Breast epithelium (tissue), 4 donors: ENCODE measurements at regions not wholly inside any gene's neighbourhood (a gene's known extent, or its start where the extent isn't known, plus 50 kb on each side); places are given as distances from the start of the nearest gene placed in this dataset.

Experiments used
- DNase-seq, 2 donors: peaks; one replicate each; pipeline ENCODE4 v3.0.0-alpha.2; 2019; ENCODE audit warnings: low spot score in 2 of 2
- H3K27ac ChIP-seq, 2 donors: fragments of 200-600 bp; sonication (generic) in 1 of 2; one replicate each; pipeline ENCODE4 v1.5.1; 2016 to 2019; ENCODE audit warnings: mild to moderate bottlenecking in 1 of 2
- H3K27me3 ChIP-seq, 2 donors: fragments of 200-600 bp; sonication (generic) in 1 of 2; one replicate each; pipeline versions ENCODE4 v1.5.1 to v1.6.0; 2017 to 2019; ENCODE audit warnings: control low read depth in 1 of 2, mild to moderate bottlenecking in 1 of 2
- H3K36me3 ChIP-seq: fragments of 200-600 bp; one replicate; pipeline ENCODE4 v1.5.1; 2019
- H3K4me1 ChIP-seq, 2 donors: fragments of 200-600 bp; sonication (generic); one replicate each; pipeline ENCODE4 v1.5.1; 2016 to 2019; ENCODE audit warnings: control low read depth in 1 of 2
- H3K4me3 ChIP-seq, 3 donors: fragments of 200-600 bp; sonication (generic); 1 replicate in 2 of 3; 2 replicates in 1 of 3; pipeline ENCODE4 v1.5.1; 2016 to 2019; ENCODE audit warnings: mild to moderate bottlenecking in 3 of 3, moderate library complexity in 2 of 3
- H3K9me3 ChIP-seq, 2 donors: fragments of 200-600 bp; sonication (generic) in 1 of 2; one replicate each; pipeline ENCODE4 v1.5.1; 2016 to 2019; ENCODE audit warnings: control low read depth in 1 of 2
- CTCF ChIP-seq, 3 donors: fragments of 450-650 bp; IDR thresholded peaks; one replicate each; pipeline ENCODE4 v1.5.1; 2016 to 2017; ENCODE audit warnings: antibody characterized with exemption in 3 of 3, mild to moderate bottlenecking in 3 of 3, moderate library complexity in 3 of 3
- POLR2A ChIP-seq: fragments of 450-650 bp; IDR thresholded peaks from one replicate; pipeline ENCODE4 v1.6.1; 2016; ENCODE audit warnings: antibody characterized with exemption, mild to moderate bottlenecking, moderate library complexity
- POLR2AphosphoS5 ChIP-seq, 3 donors: sonication (generic); formaldehyde crosslinking; IDR thresholded peaks; one replicate each; pipeline ENCODE4 v1.6.1; 2017; ENCODE audit warnings: antibody characterized with exemption in 3 of 3
- intact Hi-C: fragments of 100-400 bp; cut with DNase I; formaldehyde crosslinking; loops from one replicate; pipeline ENCODE4 v1.15.1; 2023; ENCODE audit warnings: low total_unique reads

GRCh38 chr13:86684402-86684801 lies 885.2 kb upstream of the SLITRK6 start:
- no peak overlapping the region for H3K4me3 ChIP-seq
- H3K27ac ChIP-seq: no peak overlapping the region
- H3K9me3 ChIP-seq: no peaks in the 10 kb centered on the region
- intact Hi-C loops: no loop called here
- H3K4me1 ChIP-seq: no peaks in the 10 kb centered on the region
- TF ChIP-seq CTCF (IDR thresholded peaks at IDR 0.05): no peak
- H3K36me3 ChIP-seq: no peaks in the 10 kb centered on the region
- no peaks in the 10 kb centered on the region for H3K27me3 ChIP-seq
- DNase-seq: no peak

- Histone ChIP-seq H3K27ac (no peak overlapping the region), H3K9me3 (no peaks in the 10 kb centered on the region), H3K36me3 (no peaks in the 10 kb centered on the region), H3K4me3 (no peak overlapping the region), H3K27me3 (no peaks in the 10 kb centered on the region), H3K4me1 (no peaks in the 10 kb centered on the region)
- no peak for TF ChIP-seq POLR2AphosphoS5 (IDR thresholded peaks at IDR 0.05)
- intact Hi-C loops: no loop called here
- DNase-seq: no peak
Measured at GRCh38 chr13:86689911-86690310, 890.7 kb upstream of the SLITRK6 start.

GRCh38 chr13:86692291-86692690 lies 893.1 kb upstream of the SLITRK6 start:
- Histone ChIP-seq H3K36me3 (no peaks in the 10 kb centered on the region), H3K27me3 (no peaks in the 10 kb centered on the region), H3K27ac (no peak overlapping the region), H3K4me3 (no peak overlapping the region), H3K4me1 (no peaks in the 10 kb centered on the region), H3K9me3 (no peaks in the 10 kb centered on the region)
- intact Hi-C loops: no loop called here
- DNase-seq: no peak
- TF ChIP-seq POLR2AphosphoS5 (IDR thresholded peaks at IDR 0.05) (no peak), CTCF (IDR thresholded peaks at IDR 0.05) (no peak), POLR2A (no peak)

GRCh38 chr13:86710013-86710412 lies 910.8 kb upstream of the SLITRK6 start:
- no peak overlapping the region for H3K4me3 ChIP-seq
- no peaks in the 10 kb centered on the region for H3K27me3 ChIP-seq
- intact Hi-C loops: no loop called here
- no peaks in the 10 kb centered on the region for H3K4me1 ChIP-seq
- TF ChIP-seq CTCF (IDR thresholded peaks at IDR 0.05) (no peak), POLR2AphosphoS5 (IDR thresholded peaks at IDR 0.05) (no peak), POLR2A (no peak)
- no peaks in the 10 kb centered on the region for H3K36me3 ChIP-seq
- no peak overlapping the region for H3K27ac ChIP-seq
- no peaks in the 10 kb centered on the region for H3K9me3 ChIP-seq
- DNase-seq: no peak

- Histone ChIP-seq H3K4me1 (no peaks in the 10 kb centered on the region), H3K36me3 (no peaks in the 10 kb centered on the region), H3K4me3 (no peak overlapping the region), H3K27me3 (no peaks in the 10 kb centered on the region), H3K27ac (no peak overlapping the region), H3K9me3 (no peaks in the 10 kb centered on the region)
- TF ChIP-seq POLR2AphosphoS5 (IDR thresholded peaks at IDR 0.05) (no peak), CTCF (IDR thresholded peaks at IDR 0.05) (no peak), POLR2A (no peak)
- intact Hi-C loops: no loop called here
- no peak for DNase-seq
Measured at GRCh38 chr13:86710896-86711295, 911.7 kb upstream of the SLITRK6 start.

- no peak overlapping the region for H3K27ac ChIP-seq
- no peaks in the 10 kb centered on the region for H3K9me3 ChIP-seq
- H3K4me1 ChIP-seq: no peaks in the 10 kb centered on the region
- no peak for TF ChIP-seq POLR2AphosphoS5 (IDR thresholded peaks at IDR 0.05)
- TF ChIP-seq POLR2A: no peak
- no peak for TF ChIP-seq CTCF (IDR thresholded peaks at IDR 0.05)
- H3K36me3 ChIP-seq: no peaks in the 10 kb centered on the region
- H3K27me3 ChIP-seq: no peaks in the 10 kb centered on the region
- intact Hi-C loops: no loop called here
- no peak overlapping the region for H3K4me3 ChIP-seq
- DNase-seq: no peak
Measured at GRCh38 chr13:86714495-86714894, 915.3 kb upstream of the SLITRK6 start.
